Nephron (organoid): ENCODE measurements at regions not wholly inside any gene's neighbourhood (a gene's known extent, or its start where the extent isn't known, plus 50 kb on each side); places are given as distances from the start of the nearest gene placed in this dataset.
A peak's percentile ranks its signal among the peaks of the same experiment; 100 is the strongest.

Experiments used
- H3K27ac Mint-ChIP-seq, 3 experiments: 2 replicates each; pipeline ENCODE4 v1.8.0; 2020; ENCODE audit warnings: mixed read lengths in 3 of 3, mild to moderate bottlenecking in 2 of 3, moderate library complexity in 1 of 3
- H3K27me3 Mint-ChIP-seq: 2 replicates; pipeline ENCODE4 v1.8.0; 2021; ENCODE audit warnings: low read depth, mild to moderate bottlenecking, moderate library complexity, mixed read lengths
- H3K36me3 Mint-ChIP-seq: 2 replicates; pipeline ENCODE4 v1.8.0; 2020; ENCODE audit warnings: low read depth, mixed read lengths
- H3K4me1 Mint-ChIP-seq: 2 replicates; pipeline ENCODE4 v1.8.0; 2020; ENCODE audit warnings: mixed read lengths
- H3K4me3 Mint-ChIP-seq, 3 experiments: 2 replicates each; pipeline ENCODE4 v1.8.0; 2020; ENCODE audit warnings: mild to moderate bottlenecking in 3 of 3, mixed read lengths in 3 of 3, moderate library complexity in 2 of 3
- H3K9me3 Mint-ChIP-seq: 2 replicates; pipeline ENCODE4 v1.8.0; 2020; ENCODE audit warnings: mixed read lengths
- CTCF ChIP-seq, 3 experiments: fragments of 200-600 bp; sonication (generic); IDR thresholded peaks; one replicate each; pipeline ENCODE4 v1.5.0; 2021; ENCODE audit warnings: antibody characterized with exemption in 3 of 3; ENCODE audit not compliant: unreplicated experiment in 3 of 3

DNA sequence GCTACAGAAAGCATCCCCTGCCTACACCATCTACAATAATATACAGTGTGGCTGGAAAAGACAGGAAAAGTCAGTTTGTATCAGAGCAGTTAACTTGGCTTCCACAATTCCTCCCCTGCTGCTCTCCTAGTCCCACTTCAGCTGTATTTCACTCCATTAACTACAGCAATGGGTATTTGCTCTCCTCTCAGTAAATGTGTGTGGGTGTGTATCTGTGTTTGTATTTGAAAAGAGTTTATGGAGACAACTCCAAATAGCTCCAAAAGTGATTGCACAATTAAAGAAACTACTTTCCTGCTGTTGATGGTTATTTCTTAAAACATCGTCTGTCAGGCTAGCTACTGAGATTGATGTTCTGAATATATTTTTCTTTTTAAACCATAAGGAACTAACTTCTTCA, 333.7 kb upstream of the FIGN start:
- Mint-ChIP-seq H3K9me3 (no peaks in the 10 kb centered on the region), H3K27ac (peak overlapping the region; percentile 68 to 87 (median 71))

GRCh38 chr2:164068063-164068462, 332.3 kb upstream of the FIGN start:
- TF ChIP-seq CTCF (IDR thresholded peaks at IDR 0.05; ENCODE audit: unreplicated experiment in 3 of 3), result no peak
- peak overlapping the region; percentile 11 to 71 (median 60) for H3K27ac Mint-ChIP-seq
- H3K36me3 Mint-ChIP-seq, result no peaks in the 10 kb centered on the region
- H3K27me3 Mint-ChIP-seq, result no peaks in the 10 kb centered on the region
- H3K4me3 Mint-ChIP-seq, result no peak overlapping the region
- H3K9me3 Mint-ChIP-seq, result no peaks in the 10 kb centered on the region
- peaks cover 44% of the 10 kb centered on the region for H3K4me1 Mint-ChIP-seq

More for the DNA sequence above, 333.7 kb upstream of the FIGN start:
- Mint-ChIP-seq H3K27me3 (no peaks in the 10 kb centered on the region), H3K36me3 (no peaks in the 10 kb centered on the region), H3K4me3 (peak overlapping the region in 1 of 3 experiments; percentile 8), H3K4me1 (peaks cover 51% of the 10 kb centered on the region)
- no peak for TF ChIP-seq CTCF (IDR thresholded peaks at IDR 0.05; ENCODE audit: unreplicated experiment in 3 of 3)

- Mint-ChIP-seq H3K27ac (peak overlapping the region; percentile 49 to 85 (median 54)), H3K4me1 (peaks cover 42% of the 10 kb centered on the region), H3K36me3 (no peaks in the 10 kb centered on the region), H3K4me3 (no peak overlapping the region), H3K9me3 (no peaks in the 10 kb centered on the region), H3K27me3 (no peaks in the 10 kb centered on the region)
- TF ChIP-seq CTCF (IDR thresholded peaks at IDR 0.05; ENCODE audit: unreplicated experiment in 3 of 3), result no peak
Measured at GRCh38 chr2:164066095-164066494, 330.3 kb upstream of the FIGN start.

DNA sequence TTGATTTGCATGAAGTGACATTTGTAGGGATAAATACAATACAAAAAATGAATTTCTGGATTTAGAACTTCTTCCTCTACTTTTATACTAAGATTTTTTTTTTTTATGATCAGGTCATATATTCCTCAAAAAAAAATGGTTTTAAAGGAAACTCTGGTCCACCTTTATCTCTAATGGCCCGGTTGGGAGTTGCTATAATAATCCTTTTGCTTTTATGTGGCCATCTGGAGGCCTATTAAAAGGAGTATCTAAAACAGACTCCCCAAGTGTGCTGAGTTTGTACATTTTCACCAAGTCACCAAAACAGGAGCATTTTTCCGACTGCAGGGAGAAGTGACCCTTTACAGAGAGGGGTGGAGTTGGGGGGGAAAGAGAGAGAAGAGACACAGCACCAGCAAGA, 329.2 kb upstream of the FIGN start:
- Mint-ChIP-seq H3K4me1 (peaks cover 44% of the 10 kb centered on the region), H3K36me3 (no peaks in the 10 kb centered on the region), H3K9me3 (no peaks in the 10 kb centered on the region), H3K27me3 (no peaks in the 10 kb centered on the region), H3K4me3 (no peak overlapping the region), H3K27ac (peak overlapping the region; percentile 40 to 85 (median 49))
- no peak for TF ChIP-seq CTCF (IDR thresholded peaks at IDR 0.05; ENCODE audit: unreplicated experiment in 3 of 3)

DNA sequence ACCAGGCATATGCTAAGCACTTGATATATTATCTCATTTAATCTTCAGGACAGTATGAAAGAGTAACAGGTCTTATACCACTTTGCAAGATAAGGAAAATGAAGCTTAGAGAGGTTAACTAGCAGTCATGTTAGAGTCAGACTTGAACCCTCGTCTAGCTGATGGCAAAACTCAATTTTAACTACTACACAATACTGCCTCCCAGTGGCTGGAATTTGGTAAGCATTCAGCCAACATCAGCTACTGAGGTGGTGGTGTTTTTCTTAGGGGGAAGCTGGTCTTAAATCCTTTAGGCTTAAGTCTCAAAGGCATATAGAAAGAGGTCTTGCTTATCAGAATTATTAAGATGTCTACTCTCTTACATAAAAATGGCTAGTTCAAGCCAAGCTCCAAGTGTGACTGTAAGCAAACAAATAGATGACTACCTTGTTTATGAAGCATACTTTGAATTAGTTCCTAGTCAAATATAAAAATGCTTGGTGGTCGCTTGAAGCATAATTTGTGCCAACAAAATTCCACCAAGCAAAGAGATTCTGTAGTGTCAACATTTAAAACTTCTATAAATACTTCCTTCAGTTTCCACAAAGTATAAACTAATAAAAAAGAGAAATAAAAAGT, 325.4 kb upstream of the FIGN start:
- Mint-ChIP-seq H3K27ac (peak overlapping the region in 1 of 3 experiments; percentile 31), H3K36me3 (no peaks in the 10 kb centered on the region), H3K27me3 (no peaks in the 10 kb centered on the region), H3K4me1 (peaks cover 19% of the 10 kb centered on the region), H3K9me3 (no peaks in the 10 kb centered on the region), H3K4me3 (no peak overlapping the region)
- peak; percentile 44 to 64 (median 54) for TF ChIP-seq CTCF (IDR thresholded peaks at IDR 0.05; ENCODE audit: unreplicated experiment in 3 of 3)

DNA sequence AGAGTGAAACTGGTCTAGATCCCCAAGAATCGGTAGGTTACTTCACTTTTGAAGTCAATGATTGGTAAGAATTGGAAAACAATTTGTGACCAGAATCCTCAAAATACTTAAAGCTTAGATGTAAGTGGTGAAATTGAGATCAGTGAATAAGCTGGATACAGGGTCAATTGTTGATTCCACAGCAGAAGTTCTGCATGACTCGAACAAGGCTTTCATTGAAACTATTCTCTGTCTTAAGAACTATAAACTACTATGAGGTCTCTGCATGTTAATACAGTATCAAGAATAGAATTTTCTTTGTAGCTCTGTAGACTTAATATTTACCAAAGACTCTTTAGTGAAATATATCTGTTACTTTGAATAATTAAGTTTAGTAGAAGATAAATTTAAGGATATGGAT, 324.2 kb upstream of the FIGN start:
- Mint-ChIP-seq H3K27me3 (no peaks in the 10 kb centered on the region), H3K9me3 (no peaks in the 10 kb centered on the region)
- TF ChIP-seq CTCF (IDR thresholded peaks at IDR 0.05; ENCODE audit: unreplicated experiment in 3 of 3), result no peak

More for the DNA sequence above, 324.2 kb upstream of the FIGN start:
- Mint-ChIP-seq H3K36me3 (no peaks in the 10 kb centered on the region), H3K4me3 (no peak overlapping the region), H3K27ac (no peak overlapping the region), H3K4me1 (peaks cover 19% of the 10 kb centered on the region)
